ENCODE measurements at regions not wholly inside any gene's neighbourhood (a gene's known extent, or its start where the extent isn't known, plus 50 kb on each side); places are given as distances from the start of the nearest gene placed in this dataset.

GRCh38 chr11:130592056-130592455 lies 143.6 kb downstream of the ADAMTS15 start:
- DNase-seq (no peak), ATAC-seq (no peak)
- Histone ChIP-seq H3K27me3 (no peaks in the 10 kb centered on the region), H3K4me1 (no peaks in the 10 kb centered on the region), H3K4me3 (no peak overlapping the region), H3K9me3 (no peaks in the 10 kb centered on the region), H3K36me3 (no peaks in the 10 kb centered on the region), H3K27ac (no peak overlapping the region)
- TF ChIP-seq, protein P1, sequence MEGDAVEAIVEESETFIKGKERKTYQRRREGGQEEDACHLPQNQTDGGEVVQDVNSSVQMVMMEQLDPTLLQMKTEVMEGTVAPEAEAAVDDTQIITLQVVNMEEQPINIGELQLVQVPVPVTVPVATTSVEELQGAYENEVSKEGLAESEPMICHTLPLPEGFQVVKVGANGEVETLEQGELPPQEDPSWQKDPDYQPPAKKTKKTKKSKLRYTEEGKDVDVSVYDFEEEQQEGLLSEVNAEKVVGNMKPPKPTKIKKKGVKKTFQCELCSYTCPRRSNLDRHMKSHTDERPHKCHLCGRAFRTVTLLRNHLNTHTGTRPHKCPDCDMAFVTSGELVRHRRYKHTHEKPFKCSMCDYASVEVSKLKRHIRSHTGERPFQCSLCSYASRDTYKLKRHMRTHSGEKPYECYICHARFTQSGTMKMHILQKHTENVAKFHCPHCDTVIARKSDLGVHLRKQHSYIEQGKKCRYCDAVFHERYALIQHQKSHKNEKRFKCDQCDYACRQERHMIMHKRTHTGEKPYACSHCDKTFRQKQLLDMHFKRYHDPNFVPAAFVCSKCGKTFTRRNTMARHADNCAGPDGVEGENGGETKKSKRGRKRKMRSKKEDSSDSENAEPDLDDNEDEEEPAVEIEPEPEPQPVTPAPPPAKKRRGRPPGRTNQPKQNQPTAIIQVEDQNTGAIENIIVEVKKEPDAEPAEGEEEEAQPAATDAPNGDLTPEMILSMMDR (IDR thresholded peaks at IDR 0.05): no peak
- intact Hi-C loops (cut with DNase I): no loop called here

GRCh38 chr11:130593064-130593463 lies 144.6 kb downstream of the ADAMTS15 start:
- DNase-seq (no peak), ATAC-seq (no peak)
- no peak overlapping the region for H3K4me3 ChIP-seq
- H3K27ac ChIP-seq: no peak overlapping the region
- TF ChIP-seq, protein P1 (IDR thresholded peaks at IDR 0.05): no peak
- no peaks in the 10 kb centered on the region for H3K4me1 ChIP-seq
- no peaks in the 10 kb centered on the region for H3K9me3 ChIP-seq
- H3K27me3 ChIP-seq: no peaks in the 10 kb centered on the region
- H3K36me3 ChIP-seq: no peaks in the 10 kb centered on the region
- intact Hi-C loops (cut with DNase I): no loop called here

GRCh38 chr11:130598433-130598832 lies 150.0 kb downstream of the ADAMTS15 start:
- Histone ChIP-seq H3K27ac (no peak overlapping the region), H3K36me3 (no peaks in the 10 kb centered on the region), H3K9me3 (no peaks in the 10 kb centered on the region), H3K4me1 (peaks cover 5% of the 10 kb centered on the region), H3K27me3 (no peaks in the 10 kb centered on the region), H3K4me3 (no peak overlapping the region)
- DNase-seq: no peak
- intact Hi-C loops (cut with DNase I): no loop called here
- TF ChIP-seq, protein P1 (IDR thresholded peaks at IDR 0.05): no peak
- ATAC-seq: no peak

GRCh38 chr11:130599073-130599654 lies 150.7 kb downstream of the ADAMTS15 start:
- no peak overlapping the region for H3K27ac ChIP-seq
- TF ChIP-seq, protein P1 (IDR thresholded peaks at IDR 0.05): no peak
- peak; percentile 71 for ATAC-seq
- no peaks in the 10 kb centered on the region for H3K27me3 ChIP-seq
- DNase-seq: peak; percentile 87
- no peaks in the 10 kb centered on the region for H3K9me3 ChIP-seq
- no peak overlapping the region for H3K4me3 ChIP-seq
- peaks cover 5% of the 10 kb centered on the region for H3K4me1 ChIP-seq
- no peaks in the 10 kb centered on the region for H3K36me3 ChIP-seq
- intact Hi-C loops (cut with DNase I): no loop called here

DNA sequence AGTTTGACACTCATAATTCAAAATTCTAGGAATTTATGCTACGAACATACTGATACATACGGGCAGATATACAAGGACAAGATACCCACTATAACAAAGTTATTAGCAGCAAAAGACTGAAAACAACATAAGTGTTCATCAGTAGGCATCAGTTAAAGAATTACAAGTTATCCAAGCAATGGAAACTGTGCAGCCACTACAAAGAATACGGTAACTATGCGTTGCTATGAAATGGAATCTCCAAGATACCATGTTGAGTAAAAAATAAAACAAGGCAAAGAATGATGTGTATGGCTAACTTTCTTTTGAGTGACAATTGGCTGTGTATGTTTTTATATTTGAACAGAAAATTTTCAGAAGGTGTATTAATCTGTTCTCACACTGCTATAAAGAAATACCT lies 151.7 kb downstream of the ADAMTS15 start:
- peaks cover 5% of the 10 kb centered on the region for H3K4me1 ChIP-seq
- DNase-seq (no peak), ATAC-seq (no peak)
- TF ChIP-seq, protein P1 (IDR thresholded peaks at IDR 0.05): no peak
- H3K36me3 ChIP-seq: no peaks in the 10 kb centered on the region
- no peak overlapping the region for H3K4me3 ChIP-seq
- no peaks in the 10 kb centered on the region for H3K9me3 ChIP-seq
- no peaks in the 10 kb centered on the region for H3K27me3 ChIP-seq
- H3K27ac ChIP-seq: no peak overlapping the region
- intact Hi-C loops (cut with DNase I): no loop called here

DNA sequence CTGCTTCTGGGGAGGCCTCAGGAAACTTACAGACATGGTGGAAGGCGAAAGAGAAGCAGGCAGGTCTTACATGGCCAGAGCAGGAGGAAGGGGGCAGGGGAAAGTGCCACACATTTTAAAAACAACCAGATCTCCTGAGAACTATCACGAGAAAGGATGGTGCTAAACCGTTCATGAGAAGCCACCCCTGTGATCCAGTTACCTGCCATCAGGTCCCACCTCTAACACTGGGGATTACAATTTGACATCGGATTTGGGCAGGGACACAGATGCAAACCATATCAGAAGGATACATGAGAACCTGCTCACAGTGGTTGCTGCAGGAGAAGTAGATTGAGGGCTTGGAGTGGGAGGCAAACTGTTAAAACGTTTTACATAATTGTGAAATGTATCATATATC lies 152.2 kb downstream of the ADAMTS15 start:
- TF ChIP-seq, protein P1 (IDR thresholded peaks at IDR 0.05): no peak
- no peak for DNase-seq
- H3K27me3 ChIP-seq: no peaks in the 10 kb centered on the region
- no peak overlapping the region for H3K27ac ChIP-seq
- ATAC-seq: no peak
- H3K4me3 ChIP-seq: no peak overlapping the region
- no peaks in the 10 kb centered on the region for H3K36me3 ChIP-seq
- no peaks in the 10 kb centered on the region for H3K9me3 ChIP-seq
- H3K4me1 ChIP-seq: peaks cover 5% of the 10 kb centered on the region
- intact Hi-C loops (cut with DNase I): no loop called here
